ENCODE measurements at regions not wholly inside any gene's neighbourhood (a gene's known extent, or its start where the extent isn't known, plus 50 kb on each side); places are given as distances from the start of the nearest gene placed in this dataset.

DNA sequence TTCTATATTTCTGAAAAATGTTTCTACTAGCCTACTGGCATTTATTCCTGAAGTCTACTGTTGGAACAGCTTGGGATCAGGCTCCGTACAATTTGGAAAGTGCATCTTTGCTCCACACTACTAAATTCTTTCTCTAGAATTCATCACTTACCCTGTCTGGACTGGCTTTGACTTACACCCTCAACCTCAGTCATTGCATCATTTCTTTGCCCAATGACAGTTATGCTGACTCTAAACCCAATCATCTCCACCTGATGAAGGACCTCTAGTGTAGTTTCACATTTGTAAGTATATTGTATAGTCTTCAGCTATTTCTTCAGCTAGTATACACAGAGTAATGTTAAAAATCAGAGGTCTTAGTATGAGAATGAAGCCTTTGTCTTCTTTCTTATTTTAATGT lies 359.6 kb upstream of the MC4R start:
- peaks cover 5% of the 10 kb centered on the region for H3K9me3 Mint-ChIP-seq
- H3K27me3 Mint-ChIP-seq, result no peaks in the 10 kb centered on the region
- H3K36me3 Mint-ChIP-seq (ENCODE audit: low read depth), result no peaks in the 10 kb centered on the region
- H3K4me3 Mint-ChIP-seq, result no peak overlapping the region
- H3K27ac Mint-ChIP-seq, result no peak overlapping the region
- ATAC-seq (replicated peaks), result no peak
- no peaks in the 10 kb centered on the region for H3K4me1 Mint-ChIP-seq

DNA sequence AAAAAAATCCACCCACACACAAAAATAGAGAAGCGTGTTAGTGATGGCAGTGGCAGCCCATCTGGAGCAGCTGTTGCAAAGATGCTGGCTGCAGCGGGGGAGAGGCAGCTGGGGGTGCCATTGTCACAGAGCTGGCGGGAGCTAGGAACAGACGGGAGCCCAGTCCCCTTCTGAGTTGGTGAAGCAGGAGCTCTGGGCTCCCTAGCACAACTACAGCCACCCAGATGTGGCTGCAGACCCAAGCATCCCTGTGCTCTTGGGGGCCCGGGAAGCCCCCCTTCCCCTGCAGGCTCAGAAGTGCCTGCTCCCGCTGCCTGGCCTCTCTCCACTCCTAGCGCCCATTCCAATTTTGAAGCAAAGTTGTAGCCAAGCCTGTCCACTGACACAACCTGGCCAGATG lies 366.6 kb upstream of the MC4R start:
- Mint-ChIP-seq H3K36me3 (ENCODE audit: low read depth) (no peaks in the 10 kb centered on the region), H3K9me3 (no peaks in the 10 kb centered on the region), H3K27me3 (no peaks in the 10 kb centered on the region), H3K27ac (no peak overlapping the region), H3K4me1 (no peaks in the 10 kb centered on the region), H3K4me3 (no peak overlapping the region)
- ATAC-seq (replicated peaks), result no peak

DNA sequence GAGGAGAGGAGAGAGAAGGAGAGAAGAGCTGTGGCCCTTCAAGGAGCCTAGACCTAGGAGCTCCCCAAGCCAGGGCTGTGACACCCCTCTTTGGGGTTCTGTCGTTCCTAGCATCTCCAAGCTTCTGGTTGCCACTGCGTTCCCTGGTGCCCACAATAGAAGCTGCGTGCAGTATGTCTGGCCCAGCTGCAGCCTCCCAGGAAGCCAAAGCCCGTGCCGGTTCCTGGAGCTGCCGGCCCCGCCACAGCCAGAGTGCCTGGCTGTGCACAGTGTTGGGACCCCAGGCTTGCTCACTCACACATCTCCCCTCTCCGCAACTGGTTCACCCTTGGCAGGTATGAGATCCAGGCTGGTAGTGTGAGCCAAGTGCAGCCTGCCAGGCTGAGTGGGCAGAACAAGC lies 367.7 kb upstream of the MC4R start:
- Mint-ChIP-seq H3K27ac (no peak overlapping the region), H3K4me3 (no peak overlapping the region), H3K36me3 (ENCODE audit: low read depth) (no peaks in the 10 kb centered on the region), H3K27me3 (no peaks in the 10 kb centered on the region), H3K9me3 (no peaks in the 10 kb centered on the region), H3K4me1 (no peaks in the 10 kb centered on the region)
- no peak for ATAC-seq (replicated peaks)

DNA sequence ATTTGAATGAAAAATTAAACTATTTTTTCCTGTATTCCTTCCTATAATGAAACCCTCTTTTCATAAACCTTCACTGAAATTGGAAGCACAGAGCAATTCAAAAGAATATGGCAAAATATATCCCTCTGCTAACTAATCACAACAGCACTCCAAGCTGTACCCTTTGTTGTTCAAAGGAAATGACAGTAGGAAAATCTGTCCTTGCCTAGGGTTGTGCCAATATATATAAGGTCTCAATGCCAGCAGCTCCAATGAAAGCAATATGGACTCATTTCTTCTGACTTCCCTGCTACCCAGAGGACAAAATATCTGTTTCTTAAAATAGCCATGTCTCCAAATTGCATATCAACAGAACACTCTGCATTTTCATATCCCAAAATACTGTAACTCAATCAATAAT lies 373.9 kb upstream of the MC4R start:
- Mint-ChIP-seq H3K27ac (no peak overlapping the region), H3K36me3 (ENCODE audit: low read depth) (no peaks in the 10 kb centered on the region), H3K4me1 (no peaks in the 10 kb centered on the region), H3K4me3 (no peak overlapping the region), H3K27me3 (no peaks in the 10 kb centered on the region), H3K9me3 (no peaks in the 10 kb centered on the region)
- ATAC-seq (replicated peaks), result no peak

DNA sequence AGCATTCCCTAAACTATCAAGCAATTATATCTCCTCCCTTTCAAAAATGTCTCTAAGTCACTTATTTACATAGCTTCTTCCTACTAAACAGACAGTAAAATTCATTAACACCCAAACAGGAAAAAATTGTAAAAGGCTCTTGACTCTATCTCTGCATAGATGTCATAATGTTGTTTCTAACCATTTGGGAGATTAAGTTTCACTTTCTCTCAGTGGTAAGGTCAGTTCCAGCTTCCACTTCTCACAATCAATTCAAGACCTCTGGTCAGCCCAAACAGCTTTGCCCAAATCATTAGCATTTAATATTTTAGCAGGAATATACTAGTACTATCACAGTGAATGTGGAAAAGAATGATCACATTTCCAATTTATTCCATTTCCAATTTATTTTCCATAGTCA lies 374.3 kb upstream of the MC4R start:
- peaks cover 4% of the 10 kb centered on the region for H3K9me3 Mint-ChIP-seq

DNA sequence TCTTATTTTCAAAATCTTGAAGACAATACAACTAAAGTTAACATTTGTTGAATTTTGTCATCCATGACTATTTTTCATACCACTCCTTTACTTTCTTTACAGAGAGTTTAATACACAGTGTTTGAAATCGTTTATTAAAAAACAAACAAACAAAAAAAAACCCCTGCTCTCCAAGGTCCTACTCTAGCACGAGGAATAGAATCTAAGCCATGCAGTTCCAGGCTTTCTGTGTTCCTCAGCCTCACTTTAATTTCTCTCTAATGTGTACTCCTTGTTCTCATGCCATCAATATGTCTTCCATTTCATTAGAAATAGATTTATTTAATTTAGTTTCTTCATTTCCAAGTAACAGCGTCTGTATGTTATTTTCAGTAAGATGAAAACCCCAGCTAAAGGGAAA lies 381.2 kb upstream of the MC4R start:
- H3K27ac Mint-ChIP-seq, result no peak overlapping the region
- no peak overlapping the region for H3K4me3 Mint-ChIP-seq
- H3K27me3 Mint-ChIP-seq, result no peaks in the 10 kb centered on the region
- H3K4me1 Mint-ChIP-seq, result no peaks in the 10 kb centered on the region
- H3K36me3 Mint-ChIP-seq (ENCODE audit: low read depth), result no peaks in the 10 kb centered on the region
- H3K9me3 Mint-ChIP-seq, result peaks cover 6% of the 10 kb centered on the region
- ATAC-seq (replicated peaks), result no peak

More for the DNA sequence above, 374.3 kb upstream of the MC4R start:
- H3K27ac Mint-ChIP-seq, result no peak overlapping the region
- no peak overlapping the region for H3K4me3 Mint-ChIP-seq
- no peaks in the 10 kb centered on the region for H3K36me3 Mint-ChIP-seq (ENCODE audit: low read depth)
- no peak for ATAC-seq (replicated peaks)
- no peaks in the 10 kb centered on the region for H3K4me1 Mint-ChIP-seq
- H3K27me3 Mint-ChIP-seq, result no peaks in the 10 kb centered on the region

DNA sequence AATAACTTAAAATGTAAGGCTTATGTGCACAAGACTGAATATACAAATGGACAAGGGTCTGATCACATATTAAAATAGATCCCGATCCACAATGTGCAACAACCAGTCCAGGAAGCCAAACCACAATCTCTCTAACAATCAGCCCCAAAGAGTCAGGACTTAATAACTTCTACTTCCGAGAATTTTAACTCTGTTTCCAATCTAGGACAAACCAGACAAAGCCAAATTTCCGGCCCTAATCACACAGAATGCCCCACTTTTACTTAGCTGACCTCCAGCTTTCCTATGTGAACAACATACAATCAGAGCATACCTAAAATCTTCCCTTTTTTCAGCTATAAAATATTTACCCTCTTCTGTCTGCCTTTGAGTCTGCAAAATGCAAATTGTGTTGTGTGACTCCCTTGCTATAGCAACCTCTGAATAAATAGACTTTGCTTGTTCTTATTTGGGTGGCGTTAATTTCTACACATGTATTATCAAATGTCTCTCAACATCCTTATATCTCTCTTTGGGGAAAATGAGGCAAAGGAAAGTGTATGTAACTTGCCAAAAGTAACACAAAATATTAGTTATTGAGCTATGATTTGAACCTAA lies 381.9 kb upstream of the MC4R start:
- Mint-ChIP-seq H3K4me3 (no peak overlapping the region), H3K36me3 (ENCODE audit: low read depth) (no peaks in the 10 kb centered on the region), H3K4me1 (no peaks in the 10 kb centered on the region), H3K27ac (no peak overlapping the region), H3K9me3 (peaks cover 6% of the 10 kb centered on the region), H3K27me3 (no peaks in the 10 kb centered on the region)
- ATAC-seq (replicated peaks), result no peak

DNA sequence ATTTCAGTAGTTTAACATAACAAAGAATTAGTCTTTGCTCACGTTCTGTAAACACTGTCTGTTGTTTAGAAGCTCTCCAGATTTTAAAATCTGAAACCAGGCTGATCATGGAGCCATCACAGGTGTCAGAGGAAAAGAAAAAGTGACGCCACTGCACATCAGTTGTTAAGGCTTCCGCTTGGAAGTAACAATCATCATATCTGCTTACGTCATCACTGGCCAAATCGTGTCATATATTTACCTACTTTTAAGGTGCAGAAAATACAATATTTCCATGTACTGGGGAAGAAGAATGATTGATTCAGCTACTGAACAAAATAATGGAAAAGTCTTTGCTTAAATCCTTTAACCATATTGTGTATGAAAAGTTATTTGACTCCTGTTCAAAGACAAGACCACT lies 382.6 kb upstream of the MC4R start:
- H3K4me1 Mint-ChIP-seq, result no peaks in the 10 kb centered on the region
- H3K9me3 Mint-ChIP-seq, result peaks cover 6% of the 10 kb centered on the region
- H3K4me3 Mint-ChIP-seq, result no peak overlapping the region
- H3K36me3 Mint-ChIP-seq (ENCODE audit: low read depth), result no peaks in the 10 kb centered on the region
- H3K27me3 Mint-ChIP-seq, result no peaks in the 10 kb centered on the region
- no peak overlapping the region for H3K27ac Mint-ChIP-seq
- ATAC-seq (replicated peaks), result no peak

DNA sequence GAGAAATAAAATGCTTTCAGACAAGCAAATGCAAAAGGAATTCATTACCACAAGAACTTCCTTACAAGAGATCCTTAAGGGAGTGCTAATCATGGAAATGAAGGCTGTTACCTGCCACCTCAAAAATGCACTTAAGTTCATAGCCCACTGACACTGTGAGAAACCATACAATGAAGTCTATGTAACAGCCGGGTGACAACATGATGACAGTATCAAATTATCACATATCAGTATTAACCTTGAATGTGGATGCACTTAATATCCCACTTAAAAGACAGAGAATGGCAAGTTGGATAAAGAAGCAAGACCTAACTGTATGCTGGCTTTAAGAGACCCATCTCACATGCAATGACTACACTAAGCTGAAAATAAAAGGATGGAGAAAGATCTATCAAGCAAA lies 403.4 kb upstream of the MC4R start:
- no peak for ATAC-seq (replicated peaks)
- no peak overlapping the region for H3K27ac Mint-ChIP-seq

DNA sequence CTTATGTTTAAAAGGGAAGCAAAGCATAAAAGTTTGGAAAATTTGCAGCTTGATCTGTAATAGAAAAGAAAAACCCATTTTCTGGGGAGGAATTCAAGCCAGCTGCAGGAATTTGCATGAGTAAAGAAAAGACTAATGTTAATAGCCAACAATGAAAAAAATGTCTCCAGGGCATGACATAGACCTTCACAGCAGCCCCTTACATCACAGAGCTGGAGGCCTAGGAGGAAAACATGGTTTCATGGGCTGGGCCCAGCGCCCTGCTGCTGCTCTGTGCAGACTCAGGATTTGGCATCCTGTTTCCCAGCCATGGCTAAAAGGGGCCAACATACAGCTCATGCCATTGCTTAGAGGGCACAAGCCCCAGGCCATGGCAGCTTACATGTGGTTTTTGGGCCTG lies 411.6 kb upstream of the MC4R start:
- Mint-ChIP-seq H3K27ac (no peak overlapping the region), H3K27me3 (no peaks in the 10 kb centered on the region), H3K9me3 (peaks cover 18% of the 10 kb centered on the region), H3K4me1 (no peaks in the 10 kb centered on the region), H3K4me3 (no peak overlapping the region), H3K36me3 (ENCODE audit: low read depth) (no peaks in the 10 kb centered on the region)
- no peak for ATAC-seq (replicated peaks)

More for the DNA sequence above, 403.4 kb upstream of the MC4R start:
- no peaks in the 10 kb centered on the region for H3K36me3 Mint-ChIP-seq (ENCODE audit: low read depth)
- no peak overlapping the region for H3K4me3 Mint-ChIP-seq
- peaks cover 11% of the 10 kb centered on the region for H3K9me3 Mint-ChIP-seq
- no peaks in the 10 kb centered on the region for H3K4me1 Mint-ChIP-seq
- no peaks in the 10 kb centered on the region for H3K27me3 Mint-ChIP-seq

DNA sequence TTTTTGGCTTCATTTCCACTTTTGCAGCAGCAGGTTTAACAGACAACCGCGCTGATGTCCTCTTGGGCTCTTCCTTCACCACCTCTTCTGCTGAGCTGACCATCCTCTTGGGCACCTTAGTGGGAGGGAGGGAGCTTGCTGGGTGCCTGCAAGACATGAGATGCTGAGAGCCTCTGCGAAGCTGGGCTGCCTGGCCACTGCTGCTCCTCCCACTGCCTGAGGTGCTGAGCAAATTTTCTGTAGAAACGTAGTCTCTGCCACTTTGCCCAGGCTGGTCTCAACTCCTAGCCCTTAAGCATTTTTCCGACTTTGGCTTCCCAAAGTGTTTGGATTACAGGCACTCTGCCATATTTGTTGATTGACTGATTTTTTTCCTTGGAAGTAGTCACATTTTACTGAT lies 422.2 kb upstream of the MC4R start:
- no peak overlapping the region for H3K27ac Mint-ChIP-seq
- ATAC-seq (replicated peaks), result no peak

DNA sequence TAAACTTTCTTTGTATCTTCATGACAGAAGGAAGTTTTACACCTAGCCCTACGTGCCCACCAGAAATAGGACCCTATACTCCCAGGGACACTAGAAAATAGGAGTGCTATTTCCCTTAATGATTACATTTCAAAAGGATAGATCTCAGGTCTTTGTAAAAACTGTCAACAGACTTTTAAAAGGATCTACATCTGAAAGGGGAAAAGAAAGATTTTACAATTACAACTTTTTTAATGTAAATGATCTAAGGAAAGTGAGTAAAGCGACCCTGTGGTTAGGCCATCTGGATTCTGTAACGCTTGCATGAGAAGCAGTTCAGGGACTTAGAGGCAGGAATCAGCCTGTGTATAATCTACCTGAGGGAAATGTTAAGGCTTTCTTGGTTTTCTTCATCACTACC lies 431.8 kb upstream of the MC4R start:
- Mint-ChIP-seq H3K36me3 (ENCODE audit: low read depth) (no peaks in the 10 kb centered on the region), H3K4me1 (no peaks in the 10 kb centered on the region), H3K27me3 (no peaks in the 10 kb centered on the region), H3K27ac (no peak overlapping the region), H3K9me3 (peaks cover 17% of the 10 kb centered on the region), H3K4me3 (no peak overlapping the region)
- ATAC-seq (replicated peaks), result no peak

More for the DNA sequence above, 422.2 kb upstream of the MC4R start:
- no peak overlapping the region for H3K4me3 Mint-ChIP-seq
- H3K9me3 Mint-ChIP-seq, result peaks cover 17% of the 10 kb centered on the region
- no peaks in the 10 kb centered on the region for H3K4me1 Mint-ChIP-seq
- H3K27me3 Mint-ChIP-seq, result no peaks in the 10 kb centered on the region
- no peaks in the 10 kb centered on the region for H3K36me3 Mint-ChIP-seq (ENCODE audit: low read depth)

DNA sequence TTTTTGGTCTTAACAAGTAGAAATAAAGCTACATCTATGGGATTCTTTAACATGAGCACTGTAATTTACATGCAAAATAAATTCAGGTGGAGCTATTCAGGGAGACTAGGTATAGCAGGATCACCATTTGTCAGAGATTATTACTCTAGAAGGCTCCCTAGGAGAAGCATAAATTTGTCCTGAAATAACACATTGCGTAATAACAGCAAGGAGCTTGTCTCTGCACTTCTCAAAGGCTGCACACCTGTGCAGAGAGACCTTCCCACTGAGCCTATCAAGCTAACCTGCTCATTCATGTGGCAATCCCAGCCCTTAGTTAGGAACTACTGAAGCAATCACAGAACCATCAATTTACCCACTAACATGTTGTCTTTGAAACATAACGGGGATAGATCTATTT lies 437.4 kb upstream of the MC4R start:
- Mint-ChIP-seq H3K4me3 (no peak overlapping the region), H3K27ac (no peak overlapping the region)

DNA sequence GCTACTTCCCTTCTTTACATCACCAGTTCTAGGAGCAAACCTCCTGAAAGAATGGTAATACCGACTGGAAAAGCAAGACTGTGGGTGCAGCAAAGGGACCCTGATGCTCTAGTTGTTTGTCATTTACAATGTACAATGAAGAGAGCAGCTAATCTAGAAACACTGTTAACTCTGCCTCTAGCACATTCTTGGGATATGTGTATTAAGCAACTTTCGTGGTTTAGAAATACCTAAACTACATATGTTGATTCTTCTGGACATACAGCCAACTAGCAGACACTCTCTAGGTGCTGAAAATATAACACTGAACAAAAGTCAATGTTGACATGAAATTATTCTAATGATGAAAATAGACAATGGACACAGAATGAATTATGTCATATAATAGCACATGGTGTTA lies 440.3 kb upstream of the MC4R start:
- Mint-ChIP-seq H3K4me1 (no peaks in the 10 kb centered on the region), H3K36me3 (ENCODE audit: low read depth) (no peaks in the 10 kb centered on the region), H3K27me3 (no peaks in the 10 kb centered on the region), H3K27ac (no peak overlapping the region), H3K4me3 (no peak overlapping the region), H3K9me3 (peaks cover 9% of the 10 kb centered on the region)
- no peak for ATAC-seq (replicated peaks)

More for the DNA sequence above, 437.4 kb upstream of the MC4R start:
- Mint-ChIP-seq H3K4me1 (no peaks in the 10 kb centered on the region), H3K9me3 (no peaks in the 10 kb centered on the region), H3K27me3 (no peaks in the 10 kb centered on the region), H3K36me3 (ENCODE audit: low read depth) (no peaks in the 10 kb centered on the region)
- ATAC-seq (replicated peaks), result no peak

DNA sequence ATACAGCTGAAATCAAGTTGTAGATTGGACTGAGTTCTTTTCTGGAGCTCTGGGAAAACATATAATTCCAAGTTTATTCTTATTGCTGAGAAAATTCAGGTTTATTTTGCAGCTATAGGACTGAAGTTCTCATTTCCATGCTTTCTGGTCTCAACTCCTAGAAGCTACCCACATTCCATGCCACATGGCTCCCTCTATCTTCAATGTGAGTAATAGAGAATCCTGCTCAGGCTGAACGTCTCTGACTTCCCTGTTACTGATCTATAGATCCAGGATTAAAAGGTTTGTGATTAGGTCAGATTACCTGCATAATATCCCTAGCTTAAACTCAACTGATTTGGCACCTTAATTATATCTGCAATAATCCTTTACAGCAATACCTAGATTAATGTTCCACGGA lies 453.8 kb upstream of the MC4R start:
- H3K27me3 Mint-ChIP-seq, result no peaks in the 10 kb centered on the region
- no peak overlapping the region for H3K4me3 Mint-ChIP-seq
- H3K9me3 Mint-ChIP-seq, result peaks cover 6% of the 10 kb centered on the region
- no peaks in the 10 kb centered on the region for H3K4me1 Mint-ChIP-seq
- H3K36me3 Mint-ChIP-seq (ENCODE audit: low read depth), result no peaks in the 10 kb centered on the region
- H3K27ac Mint-ChIP-seq, result no peak overlapping the region
- no peak for ATAC-seq (replicated peaks)

DNA sequence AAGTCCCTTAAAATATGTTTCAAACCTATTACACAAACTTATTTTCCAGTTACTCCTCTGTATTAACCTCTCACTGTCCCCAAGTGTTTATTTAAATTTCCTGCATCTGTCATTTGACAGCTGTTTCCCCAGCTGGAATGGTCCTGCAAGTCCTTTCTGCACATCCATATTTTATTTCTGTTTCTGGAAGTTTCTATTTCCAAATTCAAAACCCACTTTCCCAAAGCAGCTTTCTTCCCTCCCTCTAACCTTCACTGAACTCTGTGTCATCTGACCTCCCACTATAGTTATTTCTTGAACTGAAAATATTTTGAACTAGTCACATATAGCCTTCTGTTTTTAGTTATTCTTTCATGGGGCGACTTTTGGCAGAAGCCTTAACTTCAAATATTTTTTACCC lies 459.4 kb upstream of the MC4R start:
- Mint-ChIP-seq H3K9me3 (no peaks in the 10 kb centered on the region), H3K27me3 (no peaks in the 10 kb centered on the region), H3K4me1 (no peaks in the 10 kb centered on the region), H3K27ac (no peak overlapping the region), H3K36me3 (ENCODE audit: low read depth) (no peaks in the 10 kb centered on the region), H3K4me3 (no peak overlapping the region)
- no peak for ATAC-seq (replicated peaks)
